ENCODE measurements at regions not wholly inside any gene's neighbourhood (a gene's known extent, or its start where the extent isn't known, plus 50 kb on each side); places are given as distances from the start of the nearest gene placed in this dataset.
"Not testable (repeated sequence)": the region's sequence is repeated elsewhere in the genome, so short reads cannot be mapped to it uniquely, and the experiment has no call there.

DNA sequence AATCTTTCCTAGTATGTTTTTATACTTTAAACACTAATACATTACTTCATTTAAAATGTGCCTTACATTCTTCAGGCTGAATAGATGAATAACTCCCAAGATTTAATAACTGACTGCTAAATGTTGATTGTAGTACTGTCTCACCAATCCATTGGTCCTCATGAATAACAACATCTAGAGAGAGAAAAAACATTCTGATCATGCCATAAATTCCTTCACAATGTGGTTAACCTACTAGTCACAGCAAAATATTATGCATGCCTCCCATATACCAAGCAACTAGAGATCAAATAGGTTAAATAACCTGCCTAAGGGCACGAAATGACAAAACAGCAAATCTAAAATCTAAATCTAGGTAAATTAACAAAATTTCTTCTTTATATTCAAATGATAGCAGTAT lies 66.2 kb downstream of the SYT15 start:
- intact Hi-C loops (cut with DNase I; ENCODE audit: low total_unique reads); H3K27ac ChIP-seq; H3K36me3 ChIP-seq (ENCODE audit: low read depth, missing control alignments); H3K9me3 ChIP-seq; H3K4me1 ChIP-seq; H3K4me3 ChIP-seq; DNase-seq; H3K27me3 ChIP-seq: not testable (repeated sequence)
- WGBS, 2 donors = 50 to 61% methylated on average over 1 of the region's 1 CpG

GRCh38 chr10:46646132-46646531 lies 67.2 kb downstream of the SYT15 start:
- H3K27ac ChIP-seq; H3K36me3 ChIP-seq (ENCODE audit: low read depth, missing control alignments); H3K27me3 ChIP-seq; DNase-seq; H3K4me1 ChIP-seq; H3K9me3 ChIP-seq; H3K4me3 ChIP-seq; intact Hi-C loops (cut with DNase I; ENCODE audit: low total_unique reads): not testable (repeated sequence)
- 75% methylated on average over 2 of the region's 3 CpGs; no CpG with 5 or more reads in 1 of the 2 donors for WGBS, 2 donors

DNA sequence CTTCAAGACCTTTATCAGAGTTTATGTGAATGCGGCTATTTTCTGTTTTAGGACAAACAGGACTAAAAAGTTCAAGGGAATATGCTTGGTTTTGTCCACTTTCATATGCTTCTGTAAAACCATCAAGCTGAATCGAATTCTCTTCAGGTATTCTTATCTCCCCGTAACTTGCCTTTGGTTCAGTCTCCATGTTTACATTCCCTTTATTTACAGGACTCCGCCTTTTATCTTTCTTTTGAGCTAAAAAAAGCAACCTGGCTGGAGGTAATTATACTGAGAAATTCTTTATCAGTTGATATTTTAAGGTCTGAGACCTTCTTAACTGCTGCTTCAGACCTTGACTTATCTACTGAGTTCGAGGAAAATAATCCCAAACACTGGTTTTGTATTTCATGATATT lies 72.0 kb downstream of the SYT15 start:
- H3K9me3 ChIP-seq; H3K4me3 ChIP-seq; intact Hi-C loops (cut with DNase I; ENCODE audit: low total_unique reads); DNase-seq; H3K36me3 ChIP-seq (ENCODE audit: low read depth, missing control alignments); H3K4me1 ChIP-seq; H3K27ac ChIP-seq; H3K27me3 ChIP-seq: not testable (repeated sequence)
- WGBS, 2 donors = no CpG with 5 or more reads among the region's 5 CpGs

- no CpG with 5 or more reads among the region's 3 CpGs for WGBS, 2 donors
- DNase-seq; H3K27ac ChIP-seq; H3K9me3 ChIP-seq; H3K36me3 ChIP-seq (ENCODE audit: low read depth, missing control alignments); H3K4me3 ChIP-seq; H3K27me3 ChIP-seq; intact Hi-C loops (cut with DNase I; ENCODE audit: low total_unique reads); H3K4me1 ChIP-seq: not testable (repeated sequence)
These were observed 78.5 kb downstream of the SYT15 start for GRCh38 chr10:46657437-46657836.

DNA sequence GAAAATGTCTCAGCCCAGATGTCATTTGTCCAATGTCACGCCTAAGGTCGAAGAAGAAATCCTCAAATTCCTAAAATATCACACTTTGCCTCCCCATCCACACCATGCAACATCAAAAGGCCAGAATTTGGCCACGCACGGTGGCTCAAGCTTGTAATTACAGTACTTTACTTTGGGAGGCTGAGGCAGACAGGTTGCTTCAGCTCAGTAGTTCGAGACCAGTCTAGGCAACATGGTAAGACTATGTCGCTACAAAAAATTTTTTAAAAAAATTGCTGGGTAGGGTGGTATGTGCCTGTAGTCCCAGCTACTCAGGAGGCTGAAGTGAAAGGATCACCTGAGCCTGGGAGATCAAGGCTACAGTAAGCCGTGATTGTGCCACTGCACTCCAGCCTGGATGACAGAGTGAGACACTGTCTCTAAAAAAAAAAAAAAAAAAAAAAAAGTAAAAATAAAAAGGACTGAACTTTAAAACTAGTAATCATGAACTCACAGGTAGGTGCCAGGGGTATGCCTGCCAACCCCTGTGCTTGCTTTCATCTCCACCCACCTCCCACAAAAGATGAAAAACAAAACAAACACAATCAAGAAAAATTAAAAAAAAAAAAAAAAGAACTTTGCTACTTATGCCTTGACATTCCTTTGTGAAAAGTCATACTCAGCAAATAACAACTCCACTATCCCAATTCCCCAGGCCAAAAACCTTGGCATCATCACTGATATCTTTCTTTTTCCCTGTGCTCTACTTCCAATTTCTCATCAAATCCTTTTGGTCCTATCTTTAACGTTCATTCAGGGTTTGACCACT lies 81.3 kb downstream of the SYT15 start:
- H3K9me3 ChIP-seq; H3K36me3 ChIP-seq (ENCODE audit: low read depth, missing control alignments); H3K4me1 ChIP-seq; DNase-seq; intact Hi-C loops (cut with DNase I; ENCODE audit: low total_unique reads); H3K27me3 ChIP-seq; H3K4me3 ChIP-seq; H3K27ac ChIP-seq: not testable (repeated sequence)
- WGBS, 2 donors = 69 to 76% methylated on average over 1 to 3 of the region's 8 CpGs

DNA sequence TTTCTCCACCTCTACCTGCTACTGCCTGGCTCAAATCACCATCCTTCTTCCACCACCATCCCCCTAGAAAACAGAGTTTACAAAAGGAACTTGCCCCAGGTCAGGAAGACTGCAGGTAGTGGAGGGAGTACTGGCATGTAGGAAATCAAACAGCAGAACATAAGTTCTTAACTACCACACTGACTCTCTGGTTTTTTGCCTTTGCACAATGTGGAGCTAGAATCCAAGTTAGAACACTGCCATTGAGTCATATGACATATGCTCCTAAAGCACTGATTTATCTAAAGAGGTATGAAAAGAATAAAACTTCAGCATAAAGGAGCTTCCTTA lies 81.9 kb downstream of the SYT15 start:
- DNase-seq; H3K4me1 ChIP-seq; H3K27me3 ChIP-seq; H3K36me3 ChIP-seq (ENCODE audit: low read depth, missing control alignments); intact Hi-C loops (cut with DNase I; ENCODE audit: low total_unique reads); H3K27ac ChIP-seq; H3K9me3 ChIP-seq; H3K4me3 ChIP-seq: not testable (repeated sequence)

DNA sequence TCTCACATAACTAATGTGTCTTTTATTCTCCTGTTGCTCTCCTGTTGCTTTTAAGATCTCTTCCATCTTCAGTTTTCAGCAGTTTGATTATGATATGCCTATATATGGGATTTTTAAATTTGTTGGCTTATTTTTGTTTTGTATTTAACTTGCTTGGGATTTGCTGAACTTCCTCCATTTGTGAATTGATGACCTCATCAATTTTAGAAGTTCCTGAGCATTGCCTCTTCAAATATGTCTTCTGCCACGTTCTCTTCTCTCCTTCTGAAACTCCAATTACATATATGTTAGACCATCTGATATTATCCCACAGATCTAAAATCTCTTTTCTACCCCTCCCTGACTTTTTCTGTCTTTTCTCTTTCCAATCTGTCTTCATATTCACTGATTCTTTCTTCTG lies 86.6 kb downstream of the SYT15 start:
- DNase-seq; H3K36me3 ChIP-seq (ENCODE audit: low read depth, missing control alignments); H3K4me1 ChIP-seq; H3K27me3 ChIP-seq; H3K4me3 ChIP-seq; H3K27ac ChIP-seq; H3K9me3 ChIP-seq; intact Hi-C loops (cut with DNase I; ENCODE audit: low total_unique reads): not testable (repeated sequence)
- 60 to 90% methylated on average over 1 of the region's 1 CpG for WGBS, 2 donors

DNA sequence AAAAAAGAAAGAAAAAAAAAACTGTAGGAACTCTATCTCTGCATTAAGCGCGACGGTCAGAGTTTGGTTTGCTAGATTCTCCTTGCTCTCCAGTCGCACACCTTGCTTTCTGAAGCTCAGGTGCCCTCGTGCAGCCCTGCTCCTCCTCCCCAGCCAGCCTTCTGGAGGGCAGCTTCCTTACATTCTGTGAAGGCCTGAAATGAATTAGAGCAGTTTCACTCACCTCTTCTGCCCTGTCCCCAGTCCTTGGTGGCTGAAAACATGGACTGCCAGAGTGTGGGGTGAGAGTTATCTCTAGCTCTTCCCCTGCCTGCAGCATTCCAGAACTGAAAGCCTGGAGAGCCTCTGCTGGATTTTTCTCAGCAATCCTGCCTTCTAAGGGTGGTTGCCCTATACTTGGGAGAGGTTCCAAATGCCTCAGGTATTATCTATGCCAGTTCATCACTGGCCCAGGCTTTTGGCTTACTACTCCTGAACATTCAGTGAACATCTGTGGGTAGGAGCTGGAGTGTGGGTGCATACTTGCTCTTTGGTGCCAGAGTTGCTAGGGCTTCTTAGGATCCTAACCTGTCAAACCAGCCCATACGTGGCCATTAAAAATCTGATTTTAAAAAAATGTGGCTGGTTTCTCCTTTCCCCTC lies 89.5 kb downstream of the SYT15 start:
- 87 to 89% methylated on average over 5 to 6 of the region's 6 CpGs for WGBS, 2 donors
- H3K36me3 ChIP-seq (ENCODE audit: low read depth, missing control alignments); H3K4me3 ChIP-seq; intact Hi-C loops (cut with DNase I; ENCODE audit: low total_unique reads); H3K4me1 ChIP-seq; H3K9me3 ChIP-seq; DNase-seq; H3K27ac ChIP-seq; H3K27me3 ChIP-seq: not testable (repeated sequence)

GRCh38 chr10:46677836-46678435 lies 99.0 kb downstream of the SYT15 start:
- WGBS, 2 donors = no CpG with 5 or more reads among the region's 8 CpGs
- DNase-seq; H3K36me3 ChIP-seq (ENCODE audit: low read depth, missing control alignments); H3K27ac ChIP-seq; H3K9me3 ChIP-seq; H3K4me1 ChIP-seq; intact Hi-C loops (cut with DNase I; ENCODE audit: low total_unique reads); H3K27me3 ChIP-seq; H3K4me3 ChIP-seq: not testable (repeated sequence)

DNA sequence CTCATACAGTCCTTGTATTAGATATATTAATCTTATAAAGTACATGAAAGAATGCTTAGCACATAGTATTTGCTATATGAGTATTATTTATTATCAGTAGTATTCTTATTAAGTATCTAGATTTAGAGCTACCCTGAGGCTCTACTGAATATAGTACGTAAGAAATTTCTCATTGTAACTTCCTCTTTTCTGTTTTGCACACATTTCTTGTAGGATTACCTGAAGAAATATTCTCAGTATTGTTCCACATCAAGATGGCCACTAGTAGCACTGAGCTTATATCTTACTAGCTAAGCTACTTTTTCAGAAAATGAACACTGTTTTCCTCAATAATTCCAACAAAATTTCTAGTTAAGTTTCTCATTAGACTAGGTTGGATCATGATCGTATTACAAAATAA lies 112.5 kb downstream of the SYT15 start:
- intact Hi-C loops (cut with DNase I; ENCODE audit: low total_unique reads); H3K4me1 ChIP-seq; H3K27ac ChIP-seq; H3K27me3 ChIP-seq; H3K4me3 ChIP-seq; DNase-seq; H3K36me3 ChIP-seq (ENCODE audit: low read depth, missing control alignments); H3K9me3 ChIP-seq: not testable (repeated sequence)
- WGBS, 2 donors = no CpG with 5 or more reads among the region's 2 CpGs

GRCh38 chr10:46693218-46693617 lies 114.3 kb downstream of the SYT15 start:
- H3K36me3 ChIP-seq (ENCODE audit: low read depth, missing control alignments); H3K27me3 ChIP-seq; H3K9me3 ChIP-seq; H3K27ac ChIP-seq; H3K4me3 ChIP-seq; DNase-seq; intact Hi-C loops (cut with DNase I; ENCODE audit: low total_unique reads); H3K4me1 ChIP-seq: not testable (repeated sequence)
- WGBS, 2 donors = 50% methylated on average over 1 of the region's 2 CpGs; no CpG with 5 or more reads in 1 of the 2 donors

DNA sequence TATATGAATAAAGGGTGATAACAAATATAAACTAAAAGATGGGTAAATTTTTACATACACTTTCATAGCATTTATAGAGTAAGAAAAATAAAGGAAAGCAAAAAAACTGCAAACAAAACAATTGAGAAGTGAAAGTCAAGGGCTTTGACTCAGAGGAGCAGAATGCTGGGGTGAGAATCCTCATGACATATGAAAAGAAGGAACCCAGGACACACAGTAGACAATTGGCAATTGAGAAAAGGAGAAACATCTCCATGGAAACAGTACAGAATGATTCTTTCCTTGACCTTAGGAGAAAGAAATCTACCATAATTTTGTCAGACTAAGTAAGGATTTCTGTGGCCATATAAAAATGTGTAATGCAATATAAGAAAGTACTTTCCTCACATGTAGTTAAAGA lies 138.3 kb downstream of the SYT15 start:
- H3K27me3 ChIP-seq; intact Hi-C loops (cut with DNase I; ENCODE audit: low total_unique reads); H3K4me3 ChIP-seq; DNase-seq; H3K36me3 ChIP-seq (ENCODE audit: low read depth, missing control alignments); H3K9me3 ChIP-seq; H3K27ac ChIP-seq; H3K4me1 ChIP-seq: not testable (repeated sequence)

Data from testis (tissue), 2 donors.